HS-27A (cell line): ENCODE measurements at regions not wholly inside any gene's neighbourhood (a gene's known extent, or its start where the extent isn't known, plus 50 kb on each side); places are given as distances from the start of the nearest gene placed in this dataset.
"Not testable (repeated sequence)": the region's sequence is repeated elsewhere in the genome, so short reads cannot be mapped to it uniquely, and the experiment has no call there.

ENCODE experiments used
- DNase-seq: peaks from one replicate; pipeline ENCODE4 v3.0.0-alpha.2; 2012; ENCODE audit warnings: low read depth, missing footprints

DNA sequence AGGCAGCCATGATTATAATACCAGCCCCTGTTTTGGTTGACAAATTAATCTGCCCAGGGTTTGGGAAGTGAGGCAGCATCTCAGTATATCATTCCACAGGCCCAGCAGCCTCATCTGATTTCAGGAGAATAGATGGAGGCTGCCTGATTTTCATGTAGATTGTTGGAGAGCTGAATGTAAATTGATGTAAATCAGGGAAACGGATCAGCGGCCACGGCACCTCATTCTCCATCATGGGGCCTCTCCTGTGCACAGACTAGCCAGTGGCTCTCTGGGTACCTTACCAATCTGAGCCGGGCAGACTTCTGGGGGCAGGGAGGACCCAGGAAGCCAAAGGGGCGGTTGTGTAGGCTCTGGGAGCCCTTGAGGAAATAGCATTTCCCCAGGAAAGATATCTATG, 63.7 kb upstream of the GSC start:
- no peak for DNase-seq

DNA sequence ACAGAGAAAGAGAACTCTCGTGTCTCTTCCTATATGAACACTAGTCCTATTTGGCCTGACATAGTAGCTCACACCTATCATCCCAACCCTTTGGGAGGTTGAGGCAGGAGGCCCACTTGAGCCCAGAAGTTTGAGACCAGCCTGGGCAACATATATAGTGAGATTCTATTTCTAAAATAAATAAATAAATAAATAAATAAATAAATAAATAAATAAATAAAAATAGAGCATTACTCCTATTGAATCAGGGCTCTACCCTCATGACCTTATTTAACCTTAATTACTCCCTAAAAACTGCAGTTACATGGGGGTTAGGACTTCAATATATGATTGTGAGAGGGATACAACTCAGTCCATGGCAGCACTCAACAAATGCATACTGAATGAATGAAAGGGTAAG, 61.2 kb upstream of the GSC start:
- DNase-seq: no peak

DNA sequence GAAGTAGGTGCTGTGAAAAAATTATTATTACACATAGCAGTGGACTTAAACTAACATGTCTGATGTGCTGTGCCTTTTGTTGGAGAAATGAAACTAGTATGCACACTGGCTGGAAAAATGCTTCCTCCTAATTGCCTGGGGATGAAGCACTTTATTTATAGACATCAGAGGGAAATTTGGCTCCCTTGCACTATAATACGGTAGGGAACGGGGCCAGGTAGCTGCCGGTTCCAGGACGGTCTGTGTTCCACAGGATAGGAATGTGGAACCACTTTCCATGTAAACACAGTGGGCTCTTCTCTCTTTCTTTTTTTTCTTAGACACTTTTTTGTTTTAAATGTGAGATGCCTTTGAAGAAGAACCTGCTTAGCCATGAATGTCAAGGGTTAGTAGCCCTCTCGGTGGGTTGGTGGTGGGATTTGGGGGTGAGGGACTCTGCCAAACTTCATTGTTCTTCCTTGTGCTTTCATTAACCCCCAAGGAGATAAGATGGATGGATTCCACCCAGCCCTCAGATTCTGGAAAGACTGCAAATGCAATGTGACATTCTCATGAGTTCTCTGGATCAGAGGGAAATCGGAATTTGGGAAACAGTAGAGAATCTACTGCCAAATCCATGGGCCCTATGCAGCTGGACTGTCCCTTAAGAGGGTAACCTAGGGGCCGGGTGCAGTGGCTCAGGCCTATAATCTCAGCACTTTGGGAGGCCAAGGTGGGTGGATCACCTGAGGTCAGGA, 58.0 kb upstream of the GSC start:
- no peak for DNase-seq

DNA sequence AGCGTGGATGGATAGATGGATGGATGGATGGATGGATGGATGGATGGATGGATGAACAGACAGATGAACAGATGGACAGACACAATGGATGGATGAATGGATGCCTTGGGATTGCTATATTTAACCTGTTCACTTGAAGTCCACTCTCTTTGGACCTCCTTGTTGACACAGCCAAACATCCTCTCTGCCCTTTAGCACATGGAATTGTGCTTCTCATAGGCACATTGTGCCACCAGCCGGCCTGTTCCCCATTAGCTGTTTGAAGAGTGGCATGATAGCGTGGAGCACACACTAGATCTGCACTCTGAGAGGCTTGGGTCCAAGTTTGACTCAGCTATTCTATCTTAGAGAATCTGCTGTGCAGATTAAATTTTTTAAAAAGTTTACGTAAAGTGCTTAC, 56.9 kb upstream of the GSC start:
- no peak for DNase-seq

DNA sequence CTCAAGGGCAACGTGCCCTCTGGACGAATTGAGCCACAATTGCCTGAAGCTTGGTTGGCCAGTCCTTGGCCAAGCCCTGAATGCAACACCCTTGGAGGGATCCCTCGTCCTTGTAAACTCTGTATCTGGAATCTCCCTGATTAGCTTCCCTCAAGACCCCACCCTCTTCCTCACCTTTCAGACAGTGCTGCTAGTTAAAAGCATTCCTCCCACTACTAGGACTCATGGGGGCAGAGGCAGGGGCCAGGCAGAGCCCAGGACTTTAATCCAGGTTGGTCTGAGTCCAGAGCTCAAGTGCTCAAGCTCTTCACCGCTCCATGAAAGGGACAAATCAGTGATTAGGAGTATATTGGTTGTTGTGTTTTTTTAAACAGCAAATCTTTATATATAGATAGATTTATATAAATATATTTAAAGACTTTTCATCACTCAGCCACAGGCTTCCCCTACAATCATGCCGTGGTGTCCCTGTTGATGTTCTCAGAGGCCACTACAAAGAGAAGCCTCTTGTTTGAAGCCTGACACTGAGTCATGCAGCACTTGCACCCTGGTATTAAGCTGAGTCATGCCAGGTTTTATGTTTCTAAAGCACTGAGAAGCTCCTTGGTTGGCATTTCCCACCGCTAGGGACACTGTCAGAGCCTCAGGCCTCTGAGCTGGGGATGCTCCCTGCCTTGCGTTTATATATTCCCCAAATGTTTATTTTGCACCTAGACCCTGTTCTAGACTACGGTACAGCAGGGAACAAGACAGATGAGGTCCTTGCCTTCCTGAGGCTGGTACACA, 53.8 kb upstream of the GSC start:
- DNase-seq: no peak

DNA sequence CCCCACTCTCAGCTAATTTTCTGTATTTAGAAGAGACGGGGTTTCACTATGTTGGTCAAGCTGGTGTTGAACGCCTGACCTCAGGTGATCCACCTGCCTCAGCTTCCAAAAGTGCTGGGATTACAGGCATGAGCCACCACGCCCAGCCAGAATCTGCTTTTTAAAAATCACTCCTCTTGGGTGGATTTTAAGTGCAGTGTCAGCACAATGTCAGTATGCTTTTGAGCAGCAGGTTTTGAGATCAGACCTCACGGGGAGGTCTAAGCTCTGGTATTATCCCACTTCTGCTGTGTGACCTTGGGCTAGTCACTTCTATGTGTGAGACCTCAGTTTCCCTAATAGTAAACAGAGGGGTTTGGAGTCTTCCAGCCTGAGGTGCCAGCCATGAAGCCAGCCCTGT, 51.8 kb upstream of the GSC start:
- no peak for DNase-seq

DNA sequence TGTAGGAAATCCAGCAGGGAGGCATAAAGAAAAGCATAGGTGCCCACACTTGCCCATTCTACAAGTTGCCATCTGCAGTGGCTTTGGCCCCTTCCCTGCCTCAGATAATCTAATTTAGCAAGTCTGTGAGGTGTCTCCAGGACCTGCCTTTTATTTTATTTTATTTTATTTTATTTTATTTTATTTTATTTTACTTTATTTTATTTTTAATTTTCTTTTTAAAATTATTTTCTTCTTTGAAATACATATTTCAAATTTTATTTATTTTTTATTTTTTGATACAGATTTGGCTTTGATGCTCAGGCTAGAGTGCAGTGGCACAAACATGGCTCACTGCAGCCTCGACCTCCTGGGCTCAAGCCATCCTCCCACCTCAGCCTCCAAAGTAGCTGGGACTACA, 51.0 kb upstream of the GSC start:
- not testable (repeated sequence) for DNase-seq
